CMK (cell line): ENCODE measurements at regions not wholly inside any gene's neighbourhood (a gene's known extent, or its start where the extent isn't known, plus 50 kb on each side); places are given as distances from the start of the nearest gene placed in this dataset.

Experiments used
- DNase-seq: peaks from one replicate; pipeline ENCODE4 v3.0.0-alpha.2; 2010; ENCODE audit warnings: low read depth

GRCh38 chr17:79521225-79521624, 89.6 kb downstream of the RBFOX3 start:
- no peak for DNase-seq

GRCh38 chr17:79520167-79521165, 90.4 kb downstream of the RBFOX3 start:
- no peak for DNase-seq

- no peak for DNase-seq
Measured at GRCh38 chr17:79519601-79520000, 91.2 kb downstream of the RBFOX3 start.

- no peak for DNase-seq
Measured at GRCh38 chr17:79518585-79519523, 92.0 kb downstream of the RBFOX3 start.

GRCh38 chr17:79517827-79518584, 92.8 kb downstream of the RBFOX3 start:
- no peak for DNase-seq

GRCh38 chr17:79515646-79516571, 94.9 kb downstream of the RBFOX3 start:
- DNase-seq = no peak

- DNase-seq = no peak
Measured at GRCh38 chr17:79515110-79515509, 95.7 kb downstream of the RBFOX3 start.

- DNase-seq = no peak
Measured at GRCh38 chr17:79513820-79514535, 96.9 kb downstream of the RBFOX3 start.

- DNase-seq = no peak
Measured at GRCh38 chr17:79513206-79513605, 97.6 kb downstream of the RBFOX3 start.

GRCh38 chr17:79511471-79511870, 99.4 kb downstream of the RBFOX3 start:
- DNase-seq = no peak

- no peak for DNase-seq
Measured at GRCh38 chr17:79510071-79510470, 100.8 kb downstream of the RBFOX3 start.

- no peak for DNase-seq
Measured at GRCh38 chr17:79509490-79509889, 101.4 kb downstream of the RBFOX3 start.

- DNase-seq = no peak
Measured at GRCh38 chr17:79509008-79509407, 101.8 kb downstream of the RBFOX3 start.

GRCh38 chr17:79508291-79508716, 102.5 kb downstream of the RBFOX3 start:
- DNase-seq = no peak

- no peak for DNase-seq
Measured at GRCh38 chr17:79506955-79507354, 103.9 kb downstream of the RBFOX3 start.

GRCh38 chr17:79506150-79506870, 104.5 kb downstream of the RBFOX3 start:
- no peak for DNase-seq

GRCh38 chr17:79505199-79505598, 105.7 kb downstream of the RBFOX3 start:
- no peak for DNase-seq

GRCh38 chr17:79504181-79504605, 106.7 kb downstream of the RBFOX3 start:
- DNase-seq = no peak

- no peak for DNase-seq
Measured at GRCh38 chr17:79503126-79503839, 107.6 kb downstream of the RBFOX3 start.
